HEK293 (cell line): ENCODE measurements at regions not wholly inside any gene's neighbourhood (a gene's known extent, or its start where the extent isn't known, plus 50 kb on each side); places are given as distances from the start of the nearest gene placed in this dataset.

Source experiments
- CTCF ChIA-PET: fragments of 350-600 bp; formaldehyde crosslinking; extraction: SDS; loops from one replicate; lab custom pipeline; 2021; ENCODE audit warnings: antibody characterized with exemption; lab: Yijun Ruan, JAX
- POLR2A ChIA-PET: fragments of 300-600 bp; formaldehyde crosslinking; extraction: SDS; loops from one replicate; lab custom pipeline; 2020; ENCODE audit warnings: antibody characterized with exemption, inconsistent platforms; lab: Yijun Ruan, JAX
- H3K27ac ChIP-seq: fragments of 200-500 bp; sonication (Bioruptor generic); 2 replicates; pipeline ENCODE4 v1.5.1; 2014; ENCODE audit warnings: low read depth, low read length, control low read depth, inconsistent platforms; ENCODE audit errors: extremely low read depth
- H3K36me3 ChIP-seq, 2 experiments: fragments of 200-500 bp in 1 of 2; sonication (Bioruptor generic) in 1 of 2; 1 replicate in 1 of 2; 2 replicates in 1 of 2; pipeline ENCODE4 v1.5.1; 2014 to 2017; ENCODE audit warnings: inconsistent platforms in 2 of 2, low read length in 2 of 2; ENCODE audit not compliant: control insufficient read depth in 2 of 2, insufficient read depth in 1 of 2
- H3K4me1 ChIP-seq: fragments of 200-500 bp; sonication (Bioruptor generic); 2 replicates; pipeline ENCODE4 v1.5.1; 2014; ENCODE audit warnings: mild to moderate bottlenecking, low read length, inconsistent platforms; ENCODE audit not compliant: control insufficient read depth, insufficient read depth
- H3K4me3 ChIP-seq: 2 replicates; pipeline ENCODE4 v1.5.1; 2011; ENCODE audit warnings: low read depth, mild to moderate bottlenecking, control low read depth, low read length, moderate library complexity
- H3K9me3 ChIP-seq: fragments of 200-500 bp; sonication (Bioruptor generic); 2 replicates; pipeline ENCODE4 v1.5.1; 2014; ENCODE audit warnings: low read depth, low read length, inconsistent platforms; ENCODE audit not compliant: control insufficient read depth, insufficient read depth
- BCL11A ChIP-seq: fragments of 450-650 bp; formaldehyde crosslinking; IDR thresholded peaks from 2 replicates; pipeline ENCODE4 v1.5.1; 2016; ENCODE audit warnings: low read depth, missing biosample characterization, missing genetic modification characterization
- IKZF3 ChIP-seq: fragments of 450-650 bp; IDR thresholded peaks from 2 replicates; pipeline ENCODE4 v1.5.0; 2018; ENCODE audit warnings: missing biosample characterization, mild to moderate bottlenecking, missing genetic modification characterization, moderate library complexity
- KLF10 ChIP-seq: fragments of 450-650 bp; IDR thresholded peaks from 2 replicates; pipeline ENCODE4 v1.5.1; 2018; ENCODE audit warnings: missing biosample characterization, mild to moderate bottlenecking, missing genetic modification characterization
- KLF16 ChIP-seq: fragments of 450-650 bp; formaldehyde crosslinking; IDR thresholded peaks from 2 replicates; pipeline ENCODE4 v1.5.1; 2017; ENCODE audit warnings: missing biosample characterization, missing genetic modification characterization
- SCRT1 ChIP-seq: fragments of 450-650 bp; formaldehyde crosslinking; IDR thresholded peaks from 2 replicates; pipeline ENCODE4 v1.5.1; 2016; ENCODE audit warnings: missing biosample characterization, missing genetic modification characterization, borderline replicate concordance
- SCRT2 ChIP-seq: fragments of 450-650 bp; formaldehyde crosslinking; IDR thresholded peaks from 2 replicates; pipeline ENCODE4 v1.5.1; 2016; ENCODE audit warnings: missing biosample characterization, missing genetic modification characterization
- ZBTB17 ChIP-seq: fragments of 450-650 bp; formaldehyde crosslinking; IDR thresholded peaks from 2 replicates; pipeline ENCODE4 v1.5.1; 2016; ENCODE audit warnings: missing biosample characterization, missing genetic modification characterization
- ZBTB21 ChIP-seq: fragments of 450-650 bp; formaldehyde crosslinking; IDR thresholded peaks from 2 replicates; pipeline ENCODE4 v1.5.1; 2017; ENCODE audit warnings: missing biosample characterization, missing genetic modification characterization
- ZBTB48 ChIP-seq: fragments of 450-650 bp; formaldehyde crosslinking; IDR thresholded peaks from 2 replicates; pipeline ENCODE4 v1.5.1; 2016; ENCODE audit warnings: missing biosample characterization, missing genetic modification characterization
- ZNF214 ChIP-seq: fragments of 450-650 bp; formaldehyde crosslinking; IDR thresholded peaks from 2 replicates; pipeline ENCODE4 v1.5.1; 2017; ENCODE audit warnings: missing biosample characterization, mild to moderate bottlenecking, missing genetic modification characterization, borderline replicate concordance
- ZNF335 ChIP-seq: fragments of 450-650 bp; formaldehyde crosslinking; conservative IDR thresholded peaks from 2 replicates; pipeline ENCODE4 v1.5.1; 2016; ENCODE audit warnings: missing biosample characterization, missing genetic modification characterization
- ZNF366 ChIP-seq: fragments of 450-650 bp; formaldehyde crosslinking; conservative IDR thresholded peaks from 2 replicates; pipeline ENCODE4 v1.5.1; 2016; ENCODE audit warnings: missing biosample characterization, missing genetic modification characterization
- ZNF426 ChIP-seq: fragments of 450-650 bp; formaldehyde crosslinking; IDR thresholded peaks from 2 replicates; pipeline ENCODE4 v1.5.1; 2017; ENCODE audit warnings: missing biosample characterization, missing genetic modification characterization, mild to moderate bottlenecking, inconsistent platforms, moderate library complexity
- ZNF510 ChIP-seq: fragments of 450-650 bp; formaldehyde crosslinking; IDR thresholded peaks from 2 replicates; pipeline ENCODE4 v1.5.1; 2018; ENCODE audit warnings: mild to moderate bottlenecking, missing genetic modification characterization, missing biosample characterization; ENCODE audit not compliant: insufficient replicate concordance
- ZNF530 ChIP-seq: fragments of 450-650 bp; formaldehyde crosslinking; IDR thresholded peaks from 2 replicates; pipeline ENCODE4 v1.5.1; 2016; ENCODE audit warnings: low read depth, missing biosample characterization, missing genetic modification characterization
- ZNF600 ChIP-seq: fragments of 450-650 bp; formaldehyde crosslinking; IDR thresholded peaks from 2 replicates; pipeline ENCODE4 v1.5.1; 2016; ENCODE audit warnings: missing biosample characterization, missing genetic modification characterization
- TF ChIP-seq, protein P1 (sequence below): fragments of 450-650 bp; formaldehyde crosslinking; IDR thresholded peaks from 2 replicates; pipeline ENCODE4 v1.5.1; 2016; ENCODE audit warnings: missing biosample characterization, missing genetic modification characterization
- TF ChIP-seq, protein P2 (sequence below): fragments of 450-650 bp; formaldehyde crosslinking; IDR thresholded peaks from 2 replicates; pipeline ENCODE4 v1.5.1; 2016; ENCODE audit warnings: missing biosample characterization, missing genetic modification characterization
- TF ChIP-seq, protein P3 (sequence below): fragments of 450-650 bp; formaldehyde crosslinking; conservative IDR thresholded peaks from 2 replicates; pipeline ENCODE4 v1.5.1; 2016; ENCODE audit warnings: low read depth, missing biosample characterization, missing genetic modification characterization
- TF ChIP-seq, protein P4 (sequence below): fragments of 450-650 bp; formaldehyde crosslinking; IDR thresholded peaks from 2 replicates; pipeline ENCODE4 v1.5.0; 2017; ENCODE audit warnings: missing biosample characterization, missing genetic modification characterization, borderline replicate concordance
- TF ChIP-seq, protein P5 (sequence below): fragments of 450-650 bp; formaldehyde crosslinking; IDR thresholded peaks from 2 replicates; pipeline ENCODE4 v1.5.1; 2017; ENCODE audit warnings: missing biosample characterization, missing genetic modification characterization
- TF ChIP-seq, protein P6 (sequence below): fragments of 450-650 bp; formaldehyde crosslinking; IDR thresholded peaks from 2 replicates; pipeline ENCODE4 v1.5.1; 2016; ENCODE audit warnings: missing biosample characterization, missing genetic modification characterization

DNA sequence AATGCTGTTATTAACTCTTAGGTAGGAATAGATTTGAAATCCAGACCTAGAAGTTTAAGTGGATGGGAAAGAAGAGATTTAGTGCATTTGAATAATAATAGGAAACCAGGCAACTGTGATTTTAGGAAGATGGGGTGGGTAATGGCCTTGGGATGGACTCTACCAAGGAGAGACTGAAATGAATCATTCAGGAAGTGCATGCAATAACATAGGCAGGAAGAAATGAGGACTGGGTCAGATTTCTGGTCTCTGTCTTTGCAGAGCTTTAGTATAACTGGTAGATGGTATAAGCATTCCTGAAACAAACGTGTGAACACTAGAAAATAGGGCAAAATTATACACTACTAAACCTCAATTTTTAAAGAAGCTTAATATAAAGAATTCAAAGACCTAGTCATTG, 274.4 kb upstream of the CLINT1 start:
- POLR2A ChIA-PET: no interaction called here
- TF ChIP-seq IKZF3 (tag by site-specific recombination) (no peak), ZNF600 (tag by site-specific recombination) (0 out of 2 replicates have a peak, but pooled peaks have one; percentile 29), ZNF510 (tag by site-specific recombination) (no peak), ZNF214 (tag by site-specific recombination) (no peak), ZNF335 (tag by site-specific recombination) (0 out of 2 replicates have a peak, but pooled peaks have one; percentile 8), SCRT1 (no peak), ZNF426 (tag by site-specific recombination) (no peak), KLF10 (no peak)
- TF ChIP-seq, protein P1, sequence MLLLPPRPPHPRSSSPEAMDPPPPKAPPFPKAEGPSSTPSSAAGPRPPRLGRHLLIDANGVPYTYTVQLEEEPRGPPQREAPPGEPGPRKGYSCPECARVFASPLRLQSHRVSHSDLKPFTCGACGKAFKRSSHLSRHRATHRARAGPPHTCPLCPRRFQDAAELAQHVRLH (tag by site-specific recombination): no peak
- TF ChIP-seq, protein P2, sequence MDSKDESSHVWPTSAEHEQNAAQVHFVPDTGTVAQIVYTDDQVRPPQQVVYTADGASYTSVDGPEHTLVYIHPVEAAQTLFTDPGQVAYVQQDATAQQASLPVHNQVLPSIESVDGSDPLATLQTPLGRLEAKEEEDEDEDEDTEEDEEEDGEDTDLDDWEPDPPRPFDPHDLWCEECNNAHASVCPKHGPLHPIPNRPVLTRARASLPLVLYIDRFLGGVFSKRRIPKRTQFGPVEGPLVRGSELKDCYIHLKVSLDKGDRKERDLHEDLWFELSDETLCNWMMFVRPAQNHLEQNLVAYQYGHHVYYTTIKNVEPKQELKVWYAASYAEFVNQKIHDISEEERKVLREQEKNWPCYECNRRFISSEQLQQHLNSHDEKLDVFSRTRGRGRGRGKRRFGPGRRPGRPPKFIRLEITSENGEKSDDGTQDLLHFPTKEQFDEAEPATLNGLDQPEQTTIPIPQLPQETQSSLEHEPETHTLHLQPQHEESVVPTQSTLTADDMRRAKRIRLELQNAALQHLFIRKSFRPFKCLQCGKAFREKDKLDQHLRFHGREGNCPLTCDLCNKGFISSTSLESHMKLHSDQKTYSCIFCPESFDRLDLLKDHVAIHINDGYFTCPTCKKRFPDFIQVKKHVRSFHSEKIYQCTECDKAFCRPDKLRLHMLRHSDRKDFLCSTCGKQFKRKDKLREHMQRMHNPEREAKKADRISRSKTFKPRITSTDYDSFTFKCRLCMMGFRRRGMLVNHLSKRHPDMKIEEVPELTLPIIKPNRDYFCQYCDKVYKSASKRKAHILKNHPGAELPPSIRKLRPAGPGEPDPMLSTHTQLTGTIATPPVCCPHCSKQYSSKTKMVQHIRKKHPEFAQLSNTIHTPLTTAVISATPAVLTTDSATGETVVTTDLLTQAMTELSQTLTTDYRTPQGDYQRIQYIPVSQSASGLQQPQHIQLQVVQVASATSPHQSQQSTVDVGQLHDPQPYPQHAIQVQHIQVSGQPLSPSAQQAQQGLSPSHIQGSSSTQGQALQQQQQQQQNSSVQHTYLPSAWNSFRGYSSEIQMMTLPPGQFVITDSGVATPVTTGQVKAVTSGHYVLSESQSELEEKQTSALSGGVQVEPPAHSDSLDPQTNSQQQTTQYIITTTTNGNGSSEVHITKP (tag by site-specific recombination): 0 out of 2 replicates have a peak, but pooled peaks have one; percentile 31
- no peak overlapping the region for H3K27ac ChIP-seq
- CTCF ChIA-PET: no interaction called here
- H3K4me1 ChIP-seq: no peaks in the 10 kb centered on the region
- H3K4me3 ChIP-seq: no peak overlapping the region
- H3K9me3 ChIP-seq: no peaks in the 10 kb centered on the region
- H3K36me3 ChIP-seq: no peaks in the 10 kb centered on the region

DNA sequence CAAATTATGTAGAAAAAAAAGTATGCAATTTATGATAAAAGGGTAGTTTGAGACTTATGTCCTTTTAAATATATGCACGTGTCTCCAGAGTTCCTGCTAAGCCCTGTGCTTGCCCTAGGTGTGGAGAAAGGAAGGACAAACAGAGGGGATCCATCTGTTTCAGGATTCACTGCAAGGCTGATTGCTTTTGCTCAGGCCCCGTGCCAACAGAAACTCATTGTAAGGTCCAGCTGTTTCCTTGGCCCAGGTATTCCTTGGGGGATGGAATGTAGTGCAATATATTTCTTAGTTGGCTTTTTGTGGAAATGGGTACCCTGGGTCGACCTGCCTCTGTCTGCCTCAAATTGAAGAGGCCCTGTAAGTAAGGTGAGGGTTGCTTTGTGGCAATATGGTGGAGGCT, 268.6 kb upstream of the CLINT1 start:
- no peak overlapping the region for H3K4me3 ChIP-seq
- ChIA-PET CTCF (interaction anchor here (0.6 to 1.4 kb wide), 2 partner anchors 365 to 979 kb away, joined by 3 to 4 read pairs; no protein-coding TSS in a partner anchor), POLR2A (no interaction called here)
- H3K4me1 ChIP-seq: no peaks in the 10 kb centered on the region
- H3K27ac ChIP-seq: no peak overlapping the region
- H3K9me3 ChIP-seq: no peaks in the 10 kb centered on the region
- H3K36me3 ChIP-seq: no peaks in the 10 kb centered on the region
- TF ChIP-seq ZNF530 (no peak), ZBTB48 (no peak), ZBTB17 (no peak), ZBTB21 (tag by site-specific recombination) (no peak), ZNF366 (tag by site-specific recombination) (no peak), KLF16 (no peak), BCL11A (no peak), SCRT2 (tag by site-specific recombination) (no peak)
- TF ChIP-seq, protein P3, sequence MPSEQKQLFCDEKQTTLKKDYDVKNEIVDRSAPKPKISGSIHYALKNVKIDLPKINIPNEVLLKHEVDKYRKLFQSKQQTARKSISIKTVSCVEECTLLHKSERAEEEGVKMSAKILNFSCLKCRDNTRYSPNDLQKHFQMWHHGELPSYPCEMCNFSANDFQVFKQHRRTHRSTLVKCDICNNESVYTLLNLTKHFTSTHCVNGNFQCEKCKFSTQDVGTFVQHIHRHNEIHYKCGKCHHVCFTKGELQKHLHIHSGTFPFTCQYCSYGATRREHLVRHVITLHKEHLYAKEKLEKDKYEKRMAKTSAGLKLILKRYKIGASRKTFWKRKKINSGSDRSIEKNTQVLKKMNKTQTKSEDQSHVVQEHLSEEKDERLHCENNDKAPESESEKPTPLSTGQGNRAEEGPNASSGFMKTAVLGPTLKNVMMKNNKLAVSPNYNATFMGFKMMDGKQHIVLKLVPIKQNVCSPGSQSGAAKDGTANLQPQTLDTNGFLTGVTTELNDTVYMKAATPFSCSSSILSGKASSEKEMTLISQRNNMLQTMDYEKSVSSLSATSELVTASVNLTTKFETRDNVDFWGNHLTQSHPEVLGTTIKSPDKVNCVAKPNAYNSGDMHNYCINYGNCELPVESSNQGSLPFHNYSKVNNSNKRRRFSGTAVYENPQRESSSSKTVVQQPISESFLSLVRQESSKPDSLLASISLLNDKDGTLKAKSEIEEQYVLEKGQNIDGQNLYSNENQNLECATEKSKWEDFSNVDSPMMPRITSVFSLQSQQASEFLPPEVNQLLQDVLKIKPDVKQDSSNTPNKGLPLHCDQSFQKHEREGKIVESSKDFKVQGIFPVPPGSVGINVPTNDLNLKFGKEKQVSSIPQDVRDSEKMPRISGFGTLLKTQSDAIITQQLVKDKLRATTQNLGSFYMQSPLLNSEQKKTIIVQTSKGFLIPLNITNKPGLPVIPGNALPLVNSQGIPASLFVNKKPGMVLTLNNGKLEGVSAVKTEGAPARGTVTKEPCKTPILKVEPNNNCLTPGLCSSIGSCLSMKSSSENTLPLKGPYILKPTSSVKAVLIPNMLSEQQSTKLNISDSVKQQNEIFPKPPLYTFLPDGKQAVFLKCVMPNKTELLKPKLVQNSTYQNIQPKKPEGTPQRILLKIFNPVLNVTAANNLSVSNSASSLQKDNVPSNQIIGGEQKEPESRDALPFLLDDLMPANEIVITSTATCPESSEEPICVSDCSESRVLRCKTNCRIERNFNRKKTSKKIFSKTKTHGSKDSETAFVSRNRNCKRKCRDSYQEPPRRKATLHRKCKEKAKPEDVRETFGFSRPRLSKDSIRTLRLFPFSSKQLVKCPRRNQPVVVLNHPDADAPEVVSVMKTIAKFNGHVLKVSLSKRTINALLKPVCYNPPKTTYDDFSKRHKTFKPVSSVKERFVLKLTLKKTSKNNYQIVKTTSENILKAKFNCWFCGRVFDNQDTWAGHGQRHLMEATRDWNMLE (tag by site-specific recombination): no peak
- TF ChIP-seq, protein P4, sequence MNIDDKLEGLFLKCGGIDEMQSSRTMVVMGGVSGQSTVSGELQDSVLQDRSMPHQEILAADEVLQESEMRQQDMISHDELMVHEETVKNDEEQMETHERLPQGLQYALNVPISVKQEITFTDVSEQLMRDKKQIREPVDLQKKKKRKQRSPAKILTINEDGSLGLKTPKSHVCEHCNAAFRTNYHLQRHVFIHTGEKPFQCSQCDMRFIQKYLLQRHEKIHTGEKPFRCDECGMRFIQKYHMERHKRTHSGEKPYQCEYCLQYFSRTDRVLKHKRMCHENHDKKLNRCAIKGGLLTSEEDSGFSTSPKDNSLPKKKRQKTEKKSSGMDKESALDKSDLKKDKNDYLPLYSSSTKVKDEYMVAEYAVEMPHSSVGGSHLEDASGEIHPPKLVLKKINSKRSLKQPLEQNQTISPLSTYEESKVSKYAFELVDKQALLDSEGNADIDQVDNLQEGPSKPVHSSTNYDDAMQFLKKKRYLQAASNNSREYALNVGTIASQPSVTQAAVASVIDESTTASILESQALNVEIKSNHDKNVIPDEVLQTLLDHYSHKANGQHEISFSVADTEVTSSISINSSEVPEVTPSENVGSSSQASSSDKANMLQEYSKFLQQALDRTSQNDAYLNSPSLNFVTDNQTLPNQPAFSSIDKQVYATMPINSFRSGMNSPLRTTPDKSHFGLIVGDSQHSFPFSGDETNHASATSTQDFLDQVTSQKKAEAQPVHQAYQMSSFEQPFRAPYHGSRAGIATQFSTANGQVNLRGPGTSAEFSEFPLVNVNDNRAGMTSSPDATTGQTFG (tag by site-specific recombination): no peak
- TF ChIP-seq, protein P5, sequence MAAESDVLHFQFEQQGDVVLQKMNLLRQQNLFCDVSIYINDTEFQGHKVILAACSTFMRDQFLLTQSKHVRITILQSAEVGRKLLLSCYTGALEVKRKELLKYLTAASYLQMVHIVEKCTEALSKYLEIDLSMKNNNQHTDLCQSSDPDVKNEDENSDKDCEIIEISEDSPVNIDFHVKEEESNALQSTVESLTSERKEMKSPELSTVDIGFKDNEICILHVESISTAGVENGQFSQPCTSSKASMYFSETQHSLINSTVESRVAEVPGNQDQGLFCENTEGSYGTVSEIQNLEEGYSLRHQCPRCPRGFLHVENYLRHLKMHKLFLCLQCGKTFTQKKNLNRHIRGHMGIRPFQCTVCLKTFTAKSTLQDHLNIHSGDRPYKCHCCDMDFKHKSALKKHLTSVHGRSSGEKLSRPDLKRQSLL (tag by site-specific recombination): no peak
- TF ChIP-seq, protein P6, sequence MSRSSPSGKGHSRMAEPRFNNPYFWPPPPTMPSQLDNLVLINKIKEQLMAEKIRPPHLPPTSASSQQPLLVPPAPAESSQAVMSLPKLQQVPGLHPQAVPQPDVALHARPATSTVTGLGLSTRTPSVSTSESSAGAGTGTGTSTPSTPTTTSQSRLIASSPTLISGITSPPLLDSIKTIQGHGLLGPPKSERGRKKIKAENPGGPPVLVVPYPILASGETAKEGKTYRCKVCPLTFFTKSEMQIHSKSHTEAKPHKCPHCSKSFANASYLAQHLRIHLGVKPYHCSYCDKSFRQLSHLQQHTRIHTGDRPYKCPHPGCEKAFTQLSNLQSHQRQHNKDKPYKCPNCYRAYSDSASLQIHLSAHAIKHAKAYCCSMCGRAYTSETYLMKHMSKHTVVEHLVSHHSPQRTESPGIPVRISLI (tag by site-specific recombination): no peak
